ENCODE measurements at regions not wholly inside any gene's neighbourhood (a gene's known extent, or its start where the extent isn't known, plus 50 kb on each side); places are given as distances from the start of the nearest gene placed in this dataset.

DNA sequence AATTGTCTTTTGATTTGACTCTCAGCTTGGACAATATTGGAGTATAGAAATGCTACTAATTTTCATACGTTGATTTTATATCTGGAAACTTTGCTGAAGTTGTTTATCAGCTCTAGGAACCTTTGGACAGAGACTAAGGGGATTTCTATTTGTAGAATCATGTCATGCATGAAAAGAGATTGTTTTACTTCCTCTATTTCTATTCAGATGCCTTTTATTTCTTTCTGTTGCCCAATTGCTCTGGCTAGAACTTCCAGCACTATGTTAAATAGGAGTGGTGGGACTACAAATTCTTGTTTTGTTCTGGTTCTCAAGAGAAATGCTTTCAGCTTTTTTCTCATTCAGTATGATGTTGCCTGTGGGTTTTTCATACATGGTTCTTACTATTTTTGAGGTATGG is 112.8 kb upstream of the CDH12 start:
- TF ChIP-seq, protein P1, sequence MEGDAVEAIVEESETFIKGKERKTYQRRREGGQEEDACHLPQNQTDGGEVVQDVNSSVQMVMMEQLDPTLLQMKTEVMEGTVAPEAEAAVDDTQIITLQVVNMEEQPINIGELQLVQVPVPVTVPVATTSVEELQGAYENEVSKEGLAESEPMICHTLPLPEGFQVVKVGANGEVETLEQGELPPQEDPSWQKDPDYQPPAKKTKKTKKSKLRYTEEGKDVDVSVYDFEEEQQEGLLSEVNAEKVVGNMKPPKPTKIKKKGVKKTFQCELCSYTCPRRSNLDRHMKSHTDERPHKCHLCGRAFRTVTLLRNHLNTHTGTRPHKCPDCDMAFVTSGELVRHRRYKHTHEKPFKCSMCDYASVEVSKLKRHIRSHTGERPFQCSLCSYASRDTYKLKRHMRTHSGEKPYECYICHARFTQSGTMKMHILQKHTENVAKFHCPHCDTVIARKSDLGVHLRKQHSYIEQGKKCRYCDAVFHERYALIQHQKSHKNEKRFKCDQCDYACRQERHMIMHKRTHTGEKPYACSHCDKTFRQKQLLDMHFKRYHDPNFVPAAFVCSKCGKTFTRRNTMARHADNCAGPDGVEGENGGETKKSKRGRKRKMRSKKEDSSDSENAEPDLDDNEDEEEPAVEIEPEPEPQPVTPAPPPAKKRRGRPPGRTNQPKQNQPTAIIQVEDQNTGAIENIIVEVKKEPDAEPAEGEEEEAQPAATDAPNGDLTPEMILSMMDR (IDR thresholded peaks at IDR 0.05; ENCODE audit: extremely low read depth, missing control alignments): no peak
- DNase-seq (ENCODE audit: low spot score): no peak

DNA sequence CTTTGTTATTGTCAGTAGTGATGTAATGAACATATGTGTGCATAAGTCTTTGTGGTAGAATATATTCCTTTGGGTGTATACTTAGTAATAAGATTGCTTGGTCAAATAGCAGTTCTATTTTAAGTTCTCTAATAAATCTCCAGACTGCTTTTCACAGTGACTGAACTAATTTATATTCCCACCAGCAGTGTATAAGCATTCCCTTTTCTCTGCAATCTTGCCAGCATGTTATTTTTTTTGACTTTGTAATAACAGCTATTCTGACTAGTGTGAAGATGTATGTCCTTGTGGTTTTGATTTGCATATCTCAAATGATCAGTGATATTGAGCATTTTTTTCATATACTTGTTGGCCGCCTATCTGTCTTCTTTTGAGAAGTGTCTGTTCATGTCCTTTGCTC is 111.5 kb upstream of the CDH12 start:
- TF ChIP-seq, protein P1 (IDR thresholded peaks at IDR 0.05; ENCODE audit: extremely low read depth, missing control alignments): no peak
- DNase-seq (ENCODE audit: low spot score): no peak

DNA sequence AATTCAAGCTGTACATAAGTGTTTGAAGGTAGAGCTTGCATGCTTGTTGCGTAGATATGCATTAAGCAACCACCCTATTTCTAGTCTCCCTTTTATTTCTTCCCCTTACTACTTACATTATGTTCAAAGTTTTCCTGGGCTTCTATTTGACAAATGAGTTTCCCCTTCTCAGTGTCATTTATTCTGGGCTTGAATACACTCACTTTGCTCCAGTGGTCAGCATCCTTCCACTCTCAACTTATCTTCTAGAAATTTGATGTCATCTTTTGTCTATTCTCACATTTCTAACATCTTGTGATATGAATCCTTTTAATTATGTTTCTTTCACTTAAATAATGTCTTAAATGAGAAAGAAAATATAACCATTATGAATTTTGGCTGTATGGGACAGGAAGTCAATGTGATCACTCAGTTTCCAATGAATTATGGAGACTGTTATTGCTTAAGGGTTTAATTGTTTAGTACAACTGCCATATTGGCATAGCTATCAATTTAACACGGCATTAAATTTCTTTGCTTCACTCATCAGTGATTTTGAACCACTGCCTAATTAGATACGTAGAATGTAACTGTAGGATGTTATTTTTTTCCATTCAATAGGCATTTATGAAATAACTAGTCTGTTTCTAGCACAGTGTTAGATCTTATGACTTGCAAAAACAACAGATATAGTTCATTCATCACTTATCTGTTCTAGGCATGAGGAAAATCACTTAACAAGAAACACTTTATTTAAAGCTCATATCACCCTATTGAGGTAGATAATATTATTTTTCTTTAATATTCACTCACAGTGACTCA is 105.5 kb upstream of the CDH12 start:
- TF ChIP-seq, protein P1 (IDR thresholded peaks at IDR 0.05; ENCODE audit: extremely low read depth, missing control alignments): no peak
- DNase-seq (ENCODE audit: low spot score): no peak

DNA sequence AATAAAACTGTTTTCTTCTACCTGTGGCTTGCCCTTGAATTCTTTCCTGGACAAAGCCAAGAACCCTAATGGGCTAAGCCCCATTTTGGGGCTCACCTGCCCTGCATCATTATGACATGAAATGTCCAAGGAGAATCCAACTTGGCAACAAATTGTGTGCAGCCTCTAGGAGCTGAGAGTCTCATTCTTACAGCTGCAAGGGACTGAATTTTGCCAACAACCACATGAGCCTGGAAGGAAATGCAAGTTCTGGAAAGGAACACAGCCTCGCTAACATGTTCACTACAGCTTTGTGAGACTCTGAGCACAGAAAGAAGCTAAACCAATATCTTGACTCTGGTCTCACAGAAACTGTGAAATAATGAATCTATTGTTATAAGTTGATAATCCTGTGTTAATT is 94.8 kb upstream of the CDH12 start:
- TF ChIP-seq, protein P1 (IDR thresholded peaks at IDR 0.05; ENCODE audit: extremely low read depth, missing control alignments): no peak

DNA sequence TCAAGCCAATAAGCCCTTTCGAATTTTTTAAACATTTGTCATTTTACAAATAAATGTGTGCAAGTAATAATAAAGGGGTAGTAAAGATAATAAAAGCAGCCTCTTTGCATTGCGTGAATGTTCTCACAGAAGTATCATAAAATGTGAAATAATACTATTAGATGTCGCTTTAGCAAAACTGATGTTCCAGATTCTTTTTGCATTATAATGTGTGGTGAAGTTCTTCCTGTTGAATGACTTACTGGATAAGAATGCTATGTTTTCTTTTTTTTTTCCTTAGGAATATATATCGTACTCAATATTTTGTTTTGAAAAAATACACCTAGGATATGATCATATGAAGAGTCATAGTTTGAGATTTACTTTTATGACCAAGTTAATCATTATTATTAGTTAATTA is 85.2 kb upstream of the CDH12 start:
- DNase-seq (ENCODE audit: low spot score): no peak
- TF ChIP-seq, protein P1 (IDR thresholded peaks at IDR 0.05; ENCODE audit: extremely low read depth, missing control alignments): no peak

More for the DNA sequence above, 94.8 kb upstream of the CDH12 start:
- DNase-seq (ENCODE audit: low spot score): no peak

DNA sequence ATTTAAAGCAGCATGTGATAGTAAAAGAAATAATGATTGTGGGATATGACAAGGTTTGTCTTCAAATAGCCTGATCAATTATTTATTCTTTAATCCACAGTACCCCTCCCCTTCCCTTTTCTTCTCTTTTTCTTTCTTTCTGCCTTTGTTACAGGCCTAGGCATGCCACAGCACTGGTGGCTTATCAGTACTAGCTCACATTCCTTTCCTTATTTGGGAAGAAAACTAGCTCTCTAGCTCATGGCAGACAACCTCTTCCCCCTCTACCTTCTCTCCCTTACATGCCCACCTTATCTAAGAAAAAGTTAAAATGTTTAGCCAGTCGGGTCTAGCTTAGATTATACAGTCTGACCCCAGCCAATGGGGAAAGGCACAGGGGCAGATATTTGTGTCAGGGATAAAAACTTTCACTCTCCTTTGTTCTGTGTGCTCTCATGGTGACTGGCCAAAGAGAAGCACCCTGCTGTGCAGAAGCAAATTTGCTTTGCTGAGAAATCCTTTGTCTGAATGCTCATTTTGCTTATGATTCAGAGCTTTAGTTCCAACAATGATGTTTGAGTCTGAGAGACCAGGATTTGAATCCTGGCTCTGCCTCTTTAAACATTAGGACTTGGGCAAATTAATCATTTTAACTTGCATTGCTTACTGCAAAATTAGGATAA is 75.8 kb upstream of the CDH12 start:
- TF ChIP-seq, protein P1 (IDR thresholded peaks at IDR 0.05; ENCODE audit: extremely low read depth, missing control alignments): no peak
- DNase-seq (ENCODE audit: low spot score): no peak

DNA sequence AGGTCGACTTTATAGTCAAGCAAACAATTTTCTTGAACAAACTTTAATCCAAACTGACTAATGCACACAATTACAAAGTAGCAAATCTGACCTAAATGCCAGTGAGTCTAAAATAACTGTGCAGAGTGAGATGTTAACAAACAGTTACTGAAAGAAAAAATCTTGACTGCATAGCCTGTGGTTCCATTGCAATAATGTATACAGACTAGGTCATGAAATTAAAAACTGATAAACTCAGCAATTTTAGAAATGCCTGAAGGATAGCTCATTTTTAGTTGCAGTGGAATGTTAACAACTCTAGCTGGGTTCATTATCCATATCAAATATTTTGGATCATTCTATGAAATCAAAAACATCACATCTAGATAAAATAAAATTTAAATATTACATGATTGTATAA is 73.4 kb upstream of the CDH12 start:
- no peak for DNase-seq (ENCODE audit: low spot score)
- TF ChIP-seq, protein P1 (IDR thresholded peaks at IDR 0.05; ENCODE audit: extremely low read depth, missing control alignments): no peak

All from GM20000 (cell line).